ENCODE measurements at regions not wholly inside any gene's neighbourhood (a gene's known extent, or its start where the extent isn't known, plus 50 kb on each side); places are given as distances from the start of the nearest gene placed in this dataset.
A peak's percentile ranks its signal among the peaks of the same experiment; 100 is the strongest.

GRCh38 chr14:93870377-93870776 is 56.8 kb upstream of the FAM181A start:
- DNase-seq = no peak

DNA sequence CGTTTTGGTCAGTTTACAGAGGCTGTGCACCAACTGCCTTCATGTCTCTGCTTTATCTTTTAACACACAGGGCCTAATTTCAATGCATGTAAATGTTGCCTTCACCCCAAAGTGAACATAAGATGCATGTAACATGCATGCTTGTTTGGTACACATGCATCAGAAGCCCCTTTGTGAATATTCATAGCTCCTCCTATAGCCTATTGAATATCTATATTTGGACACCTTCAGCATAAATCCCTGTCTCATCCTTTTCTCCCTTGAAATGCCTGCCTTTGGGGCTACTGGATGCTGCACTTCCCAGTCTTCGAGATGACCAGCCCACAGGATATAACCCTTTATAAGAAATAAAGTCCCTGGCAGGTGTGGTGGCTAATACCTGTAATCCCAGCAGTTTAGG is 57.7 kb upstream of the FAM181A start:
- DNase-seq = no peak

DNA sequence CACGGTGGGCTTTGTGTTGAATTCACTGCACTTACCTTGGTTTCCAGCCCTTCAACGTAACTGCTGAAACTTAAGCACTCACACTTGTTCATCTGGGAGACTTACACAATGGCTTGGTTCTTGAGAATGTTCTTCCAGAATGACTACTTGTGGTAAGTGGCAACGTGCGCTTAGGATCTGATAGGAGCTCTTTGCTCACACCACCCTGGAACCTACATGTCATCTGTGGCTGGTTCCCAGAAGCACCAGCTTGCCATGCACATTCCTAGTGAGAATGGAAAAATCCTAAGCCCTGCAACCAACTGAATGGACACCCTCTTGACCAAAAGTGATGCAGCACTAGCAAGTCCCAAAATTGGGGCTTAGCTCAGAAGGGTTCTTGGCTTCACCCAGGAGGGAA is 59.0 kb upstream of the FAM181A start:
- DNase-seq = peak in 1 of 5 experiments; percentile 31

GRCh38 chr14:93862265-93862664 is 64.9 kb upstream of the FAM181A start:
- DNase-seq = no peak

DNA sequence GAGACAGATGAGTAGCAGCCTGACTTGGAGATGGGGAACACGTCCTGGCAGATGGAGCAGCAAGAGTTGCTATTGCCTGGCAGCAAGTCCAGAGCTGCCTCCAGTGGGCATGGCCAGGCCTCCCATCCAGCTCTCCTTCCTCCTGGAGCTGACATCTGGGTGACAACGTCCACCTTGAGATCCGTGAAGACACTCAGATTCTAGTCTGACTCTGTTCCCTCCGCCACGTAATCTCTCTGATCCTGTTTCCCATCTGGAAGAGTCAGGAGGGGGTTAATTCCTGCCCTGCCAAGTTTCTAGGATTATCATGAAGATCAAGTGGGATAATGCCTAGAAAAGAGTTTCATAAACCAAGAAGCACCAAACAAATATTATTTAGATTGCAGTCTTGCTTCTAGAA is 65.3 kb upstream of the FAM181A start:
- DNase-seq = no peak

DNA sequence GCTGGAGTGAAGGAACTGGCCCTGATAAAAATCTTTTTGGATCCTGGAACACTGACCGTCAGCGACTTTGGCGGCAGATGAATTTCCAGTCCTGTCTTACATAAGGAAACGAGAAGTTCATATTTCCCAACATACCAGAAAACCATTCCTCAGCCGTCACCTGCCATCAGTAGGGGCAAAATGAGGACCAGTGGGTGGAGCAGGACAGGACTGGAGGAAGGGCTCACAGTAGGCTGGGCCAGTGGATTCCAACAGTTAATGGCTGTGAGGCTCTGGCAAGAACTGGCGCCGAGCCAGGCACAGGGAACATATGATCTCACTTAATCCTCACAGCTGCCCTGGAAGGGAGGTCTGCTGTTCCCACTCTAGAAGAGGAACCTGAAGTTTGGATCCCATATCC is 67.2 kb upstream of the FAM181A start:
- DNase-seq = no peak

DNA sequence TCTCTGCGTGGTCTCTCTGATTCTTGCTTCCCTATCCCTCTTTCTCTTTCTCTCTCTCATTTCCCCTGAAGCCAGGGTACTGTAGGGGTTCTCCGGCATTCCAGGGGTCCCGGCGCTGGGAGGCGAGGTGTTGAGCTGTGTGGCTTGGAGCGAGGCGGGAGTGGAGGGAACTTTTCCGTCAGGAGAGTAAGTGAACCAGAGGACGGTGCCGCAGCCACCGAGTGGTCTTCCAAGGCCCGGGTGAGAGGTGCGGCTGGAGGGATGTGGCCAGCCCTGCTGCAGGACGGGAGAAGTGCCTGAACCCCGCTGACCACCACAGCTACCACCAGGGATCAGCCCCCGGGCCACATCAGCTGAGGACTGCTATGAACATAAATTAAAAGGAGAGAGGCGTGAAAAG is 68.2 kb upstream of the FAM181A start:
- no peak for DNase-seq

DNA sequence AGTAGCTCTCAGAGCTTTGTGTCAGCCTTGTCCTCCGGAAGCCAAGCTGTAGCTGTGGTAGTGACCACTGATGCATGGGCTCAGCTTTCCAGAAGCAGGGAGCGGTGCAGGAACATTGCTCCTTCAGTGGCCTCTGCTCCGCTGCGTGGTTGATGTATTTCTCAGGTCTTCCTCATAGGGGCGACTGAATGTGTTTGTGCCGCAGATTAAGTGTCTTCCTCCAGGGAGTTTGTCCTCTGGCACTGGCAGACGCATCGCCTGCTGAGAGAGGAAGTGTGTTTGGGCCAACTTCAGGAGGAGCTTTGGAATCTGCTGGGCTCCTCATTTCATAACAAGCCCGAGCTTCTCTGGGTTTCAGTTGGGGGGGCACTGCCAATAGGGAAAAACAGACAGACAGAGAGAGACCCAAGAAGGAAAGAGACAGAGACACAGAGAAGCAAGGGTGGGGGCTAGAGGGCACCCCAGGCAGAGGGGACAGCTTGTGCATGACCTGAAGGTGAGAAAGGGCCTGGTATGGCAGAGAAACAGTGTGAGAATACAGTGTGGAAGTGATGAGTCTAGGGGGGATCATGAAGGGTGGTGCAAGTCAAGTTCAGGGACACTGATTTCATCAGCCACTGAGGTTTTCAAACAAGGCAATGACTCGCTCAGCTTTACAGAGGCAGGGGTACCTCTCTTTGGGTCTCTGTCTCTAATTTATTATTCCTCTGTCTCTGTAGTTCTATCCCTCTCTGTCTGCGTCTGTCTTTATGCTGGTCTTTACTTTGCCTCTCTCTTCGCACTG is 69.4 kb upstream of the PRIMA1 start:
- no peak for DNase-seq

DNA sequence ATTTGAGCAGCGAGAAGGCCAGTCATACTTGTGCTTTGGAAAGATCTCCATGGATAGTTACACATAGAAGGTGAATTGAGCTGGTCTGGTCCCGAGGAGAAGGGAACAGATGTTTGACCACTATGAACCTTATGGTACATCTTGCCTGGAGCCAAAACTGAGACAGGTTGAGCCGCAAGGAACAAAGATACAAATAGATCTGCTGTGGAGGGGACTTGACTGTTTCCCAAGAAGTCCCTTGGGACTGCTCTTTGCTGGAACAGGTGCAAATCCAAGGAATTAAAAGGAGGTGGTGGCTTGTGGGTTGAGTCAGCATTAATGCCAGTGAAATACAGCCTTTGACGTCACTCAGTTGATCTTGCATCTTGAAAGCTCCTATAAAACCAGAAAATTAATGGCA is 68.8 kb upstream of the PRIMA1 start:
- DNase-seq = no peak

- DNase-seq = no peak
Observed at GRCh38 chr14:93855737-93856136, 67.5 kb upstream of the PRIMA1 start.

DNA sequence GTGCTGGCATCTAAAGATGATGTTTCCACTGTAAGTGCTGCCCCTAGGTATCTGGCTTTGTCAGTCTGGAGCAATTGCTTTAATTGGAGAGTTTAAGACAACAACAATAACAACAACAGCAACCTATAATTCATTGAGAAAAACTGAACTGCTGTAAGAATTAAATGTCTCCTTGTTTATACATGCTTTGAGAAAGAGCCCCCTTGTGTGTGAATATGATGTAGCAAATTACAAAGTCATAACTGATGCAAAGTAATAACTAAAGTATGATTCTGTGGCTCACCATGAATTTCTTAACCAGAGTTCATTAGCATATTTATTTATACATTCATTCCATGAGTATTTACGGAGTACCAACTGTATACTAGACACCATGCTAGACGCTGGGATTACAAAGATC is 59.2 kb upstream of the PRIMA1 start:
- DNase-seq = peak in 1 of 5 experiments; percentile 6

DNA sequence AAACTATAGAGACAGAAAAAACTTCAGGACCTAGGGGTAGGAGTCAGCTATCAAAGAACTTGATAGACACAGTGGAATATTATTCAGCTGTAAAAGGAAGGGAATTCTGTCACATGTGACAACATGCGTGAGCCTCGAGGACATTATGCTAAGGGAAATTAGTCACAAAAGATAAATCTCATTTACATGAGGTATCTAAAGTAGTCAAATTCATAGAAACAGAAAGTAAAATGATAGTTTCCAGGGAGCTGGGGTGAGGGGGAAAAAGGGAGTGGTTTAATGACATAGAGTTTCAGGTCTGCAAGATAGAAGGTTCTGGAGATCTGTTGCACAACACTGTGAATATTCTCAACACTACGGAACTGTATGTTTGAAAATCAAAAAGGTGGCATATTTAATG is 50.0 kb upstream of the PRIMA1 start:
- DNase-seq = peak in 1 of 5 experiments; percentile 10
